ENCODE measurements at regions not wholly inside any gene's neighbourhood (a gene's known extent, or its start where the extent isn't known, plus 50 kb on each side); places are given as distances from the start of the nearest gene placed in this dataset.

DNA sequence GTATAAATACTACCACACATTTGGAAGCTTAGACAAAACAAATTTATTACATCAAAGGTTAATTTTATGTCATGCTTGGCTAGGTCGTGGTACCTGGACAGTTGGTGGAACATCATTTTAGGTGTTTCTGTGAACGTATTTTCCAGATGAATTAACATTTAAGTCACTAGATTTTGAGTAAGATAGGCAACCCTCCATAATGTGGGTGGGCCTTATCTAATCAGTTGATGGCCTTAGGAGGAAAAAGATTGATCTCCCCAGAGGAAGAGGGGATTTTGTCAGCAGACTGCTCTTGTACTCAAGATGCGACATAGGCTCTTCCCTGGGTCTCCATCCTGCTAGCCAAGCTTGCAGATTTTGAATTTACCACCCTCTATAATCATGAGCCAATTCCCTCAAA lies 85.0 kb downstream of the RPRM start:
- no peaks in the 10 kb centered on the region for H3K36me3 ChIP-seq (ENCODE audit: control insufficient read depth, insufficient read depth, low read length)
- H3K4me1 ChIP-seq (ENCODE audit: control insufficient read depth, insufficient read depth, low read length), result no peaks in the 10 kb centered on the region
- no peaks in the 10 kb centered on the region for H3K27me3 ChIP-seq (ENCODE audit: control insufficient read depth, insufficient read depth, low read length)
- no peak for DNase-seq (ENCODE audit: low read depth in 4 of 6, low spot score in 6 of 6)
- H3K27ac ChIP-seq (ENCODE audit: low read depth, low read length), result no peak overlapping the region
- no peak overlapping the region for H3K4me3 ChIP-seq (ENCODE audit: low read depth, low read length)
- WGBS (ENCODE audit: insufficient coverage), result 100% methylated on average over 1 of the region's 3 CpGs
- H3K9me3 ChIP-seq (ENCODE audit: control insufficient read depth, insufficient read depth, low read length), result no peaks in the 10 kb centered on the region

DNA sequence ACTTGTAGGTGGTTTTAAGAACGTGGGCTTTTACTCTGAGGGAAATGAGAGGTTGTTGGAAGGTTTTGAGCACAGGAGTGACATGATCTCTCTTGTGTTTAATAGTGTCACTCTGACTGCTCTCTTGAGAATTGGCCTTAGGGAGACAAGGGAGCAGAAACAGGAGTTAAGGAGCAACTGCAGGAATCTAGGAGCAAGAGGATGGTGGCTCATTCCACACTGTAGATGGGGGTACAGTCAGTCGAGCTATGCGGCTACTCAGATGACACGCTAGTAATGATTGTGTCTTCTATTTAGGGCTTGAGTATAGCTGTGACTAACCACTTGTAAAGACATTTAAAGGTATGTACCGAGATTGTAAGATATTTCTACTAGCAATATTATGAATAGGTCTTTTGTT lies 87.4 kb downstream of the RPRM start:
- Histone ChIP-seq H3K27me3 (ENCODE audit: control insufficient read depth, insufficient read depth, low read length) (no peaks in the 10 kb centered on the region), H3K27ac (ENCODE audit: low read depth, low read length) (no peak overlapping the region), H3K9me3 (ENCODE audit: control insufficient read depth, insufficient read depth, low read length) (no peaks in the 10 kb centered on the region), H3K4me1 (ENCODE audit: control insufficient read depth, insufficient read depth, low read length) (no peaks in the 10 kb centered on the region), H3K36me3 (ENCODE audit: control insufficient read depth, insufficient read depth, low read length) (no peaks in the 10 kb centered on the region), H3K4me3 (ENCODE audit: low read depth, low read length) (no peak overlapping the region)
- no peak for DNase-seq (ENCODE audit: low read depth in 4 of 6, low spot score in 6 of 6)
- WGBS (ENCODE audit: insufficient coverage), result 77% methylated on average over 4 of the region's 5 CpGs

DNA sequence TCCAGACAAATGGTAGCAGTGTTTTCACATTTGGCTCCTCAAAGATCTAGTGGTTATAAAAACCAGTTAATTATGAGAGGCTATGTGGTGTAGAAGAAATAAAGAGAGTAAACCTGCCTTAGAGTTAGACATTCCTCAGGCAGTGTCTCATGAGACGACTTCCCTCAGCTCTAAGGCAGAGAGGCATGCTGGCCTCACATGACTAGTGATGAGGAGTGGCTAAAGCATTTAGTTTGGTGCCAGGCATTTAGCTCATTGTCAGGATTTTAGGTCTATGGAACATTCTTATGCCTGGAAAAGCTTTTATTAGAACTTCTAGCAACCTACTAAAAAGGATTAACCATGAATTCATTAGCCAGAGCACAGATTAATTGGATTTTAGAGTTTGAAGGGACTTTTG lies 90.3 kb downstream of the RPRM start:
- H3K27me3 ChIP-seq (ENCODE audit: control insufficient read depth, insufficient read depth, low read length), result no peaks in the 10 kb centered on the region
- no peak overlapping the region for H3K27ac ChIP-seq (ENCODE audit: low read depth, low read length)
- no peaks in the 10 kb centered on the region for H3K36me3 ChIP-seq (ENCODE audit: control insufficient read depth, insufficient read depth, low read length)
- H3K4me3 ChIP-seq (ENCODE audit: low read depth, low read length), result no peak overlapping the region
- no peaks in the 10 kb centered on the region for H3K4me1 ChIP-seq (ENCODE audit: control insufficient read depth, insufficient read depth, low read length)
- no peak for DNase-seq (ENCODE audit: low read depth in 4 of 6, low spot score in 6 of 6)
- no peaks in the 10 kb centered on the region for H3K9me3 ChIP-seq (ENCODE audit: control insufficient read depth, insufficient read depth, low read length)
- 50% methylated on average over 1 of the region's 1 CpG for WGBS (ENCODE audit: insufficient coverage)

DNA sequence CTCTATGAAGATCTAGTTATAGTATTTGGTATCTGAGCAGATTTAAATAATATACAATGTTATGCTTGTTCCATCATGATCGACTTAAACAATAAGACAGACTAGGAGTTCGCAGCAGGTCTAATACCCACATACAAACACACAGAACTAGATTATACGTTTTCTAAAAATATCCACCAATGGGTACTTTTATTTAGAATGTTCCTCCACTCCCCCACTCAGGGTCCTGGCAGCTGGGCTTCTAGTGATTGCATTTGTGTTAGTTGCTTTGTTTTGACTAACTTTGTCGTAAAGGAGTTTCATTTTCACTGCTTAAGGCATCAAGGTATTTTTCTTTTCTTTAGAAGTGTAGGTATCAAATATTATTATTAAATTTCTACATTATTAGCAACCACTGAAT lies 91.4 kb downstream of the RPRM start:
- Histone ChIP-seq H3K36me3 (ENCODE audit: control insufficient read depth, insufficient read depth, low read length) (no peaks in the 10 kb centered on the region), H3K27me3 (ENCODE audit: control insufficient read depth, insufficient read depth, low read length) (no peaks in the 10 kb centered on the region), H3K4me3 (ENCODE audit: low read depth, low read length) (no peak overlapping the region), H3K27ac (ENCODE audit: low read depth, low read length) (no peak overlapping the region), H3K4me1 (ENCODE audit: control insufficient read depth, insufficient read depth, low read length) (no peaks in the 10 kb centered on the region), H3K9me3 (ENCODE audit: control insufficient read depth, insufficient read depth, low read length) (no peaks in the 10 kb centered on the region)
- WGBS (ENCODE audit: insufficient coverage), result no CpG with 5 or more reads among the region's 4 CpGs
- no peak for DNase-seq (ENCODE audit: low read depth in 4 of 6, low spot score in 6 of 6)

DNA sequence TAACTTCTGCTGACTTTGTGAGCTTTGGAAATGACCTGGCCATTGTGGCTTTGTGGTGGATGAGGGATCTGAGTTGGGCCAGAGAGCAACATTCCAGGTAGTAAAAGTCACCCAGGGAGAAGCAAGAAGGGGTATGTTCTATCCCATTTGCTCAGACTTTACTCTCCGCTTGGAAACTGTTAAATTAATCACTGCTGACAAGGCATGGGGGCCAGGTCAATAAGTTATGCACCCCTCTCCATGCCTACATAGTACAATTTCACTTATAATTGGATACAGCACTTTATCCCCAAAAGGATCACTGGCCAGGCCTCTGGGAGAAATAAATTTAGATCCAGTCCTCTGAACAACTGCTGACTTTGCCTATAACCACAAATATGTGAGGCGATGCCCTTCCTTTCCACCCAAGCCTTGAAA lies 92.1 kb downstream of the RPRM start:
- no peak for DNase-seq (ENCODE audit: low read depth in 4 of 6, low spot score in 6 of 6)
- Histone ChIP-seq H3K4me1 (ENCODE audit: control insufficient read depth, insufficient read depth, low read length) (no peaks in the 10 kb centered on the region), H3K27me3 (ENCODE audit: control insufficient read depth, insufficient read depth, low read length) (no peaks in the 10 kb centered on the region), H3K4me3 (ENCODE audit: low read depth, low read length) (no peak overlapping the region), H3K36me3 (ENCODE audit: control insufficient read depth, insufficient read depth, low read length) (no peaks in the 10 kb centered on the region), H3K9me3 (ENCODE audit: control insufficient read depth, insufficient read depth, low read length) (no peaks in the 10 kb centered on the region), H3K27ac (ENCODE audit: low read depth, low read length) (no peak overlapping the region)
- WGBS (ENCODE audit: insufficient coverage), result 67% methylated on average over 1 of the region's 2 CpGs

DNA sequence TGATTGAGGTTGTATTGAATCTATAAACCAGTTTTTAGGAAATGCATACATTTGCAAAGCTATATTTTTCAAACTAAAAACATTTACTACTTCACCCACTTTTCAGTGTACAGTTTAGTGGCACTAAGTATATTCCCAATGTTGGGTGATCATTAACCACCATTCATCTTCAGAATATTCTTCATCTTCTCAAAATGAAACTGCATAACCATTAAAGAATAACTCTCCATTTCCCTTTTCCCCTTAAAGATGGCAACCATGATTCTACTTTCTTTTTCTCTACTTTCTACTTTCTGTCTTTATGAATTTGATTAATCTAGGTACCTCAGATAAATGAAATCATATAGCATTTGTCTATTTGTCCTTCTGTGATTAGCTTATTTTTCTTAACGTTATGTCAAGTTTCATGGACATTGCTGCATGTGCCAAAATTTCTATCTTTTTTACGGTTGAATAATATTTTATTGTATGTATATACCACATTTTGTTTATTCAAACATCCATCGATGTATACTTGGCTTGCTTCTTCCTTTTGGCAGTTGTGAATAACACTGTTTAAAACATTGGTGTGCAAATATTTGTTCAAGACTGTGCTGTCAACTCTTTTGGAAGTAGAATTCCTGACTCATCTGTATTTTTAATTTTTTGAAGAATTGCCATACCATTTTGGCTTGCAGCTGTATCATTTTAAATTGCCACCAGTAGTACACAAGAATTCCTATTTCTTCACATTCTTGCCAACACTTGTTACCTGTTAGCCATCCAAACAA lies 104.9 kb downstream of the RPRM start:
- WGBS (ENCODE audit: insufficient coverage), result no CpG with 5 or more reads among the region's 3 CpGs
- no peak for DNase-seq (ENCODE audit: low read depth in 4 of 6, low spot score in 6 of 6)
- Histone ChIP-seq H3K36me3 (ENCODE audit: control insufficient read depth, insufficient read depth, low read length) (no peaks in the 10 kb centered on the region), H3K27me3 (ENCODE audit: control insufficient read depth, insufficient read depth, low read length) (no peaks in the 10 kb centered on the region), H3K9me3 (ENCODE audit: control insufficient read depth, insufficient read depth, low read length) (no peaks in the 10 kb centered on the region), H3K4me3 (ENCODE audit: low read depth, low read length) (no peak overlapping the region), H3K4me1 (ENCODE audit: control insufficient read depth, insufficient read depth, low read length) (no peaks in the 10 kb centered on the region), H3K27ac (ENCODE audit: low read depth, low read length) (no peak overlapping the region)

DNA sequence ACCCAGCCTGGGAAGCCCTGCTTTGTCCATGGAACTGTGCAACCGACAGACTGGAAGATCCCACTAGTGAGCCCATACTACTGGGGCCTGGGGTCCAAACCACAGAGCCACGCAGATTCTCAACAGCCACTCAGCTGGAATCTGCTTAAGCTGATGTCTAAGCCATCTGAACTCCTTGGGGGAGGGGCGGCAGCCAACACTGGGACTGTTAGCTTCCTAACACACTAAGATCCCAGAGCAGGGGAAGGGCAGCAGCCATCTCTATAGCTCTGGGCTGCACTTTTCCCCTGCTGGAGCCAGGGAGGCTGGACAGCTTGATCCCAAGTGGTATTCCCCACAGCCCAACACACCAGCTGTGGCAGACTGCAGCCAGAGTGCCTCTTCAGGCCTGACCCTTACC lies 118.3 kb downstream of the RPRM start:
- Histone ChIP-seq H3K9me3 (ENCODE audit: control insufficient read depth, insufficient read depth, low read length) (no peaks in the 10 kb centered on the region), H3K27me3 (ENCODE audit: control insufficient read depth, insufficient read depth, low read length) (no peaks in the 10 kb centered on the region), H3K36me3 (ENCODE audit: control insufficient read depth, insufficient read depth, low read length) (no peaks in the 10 kb centered on the region), H3K27ac (ENCODE audit: low read depth, low read length) (no peak overlapping the region), H3K4me1 (ENCODE audit: control insufficient read depth, insufficient read depth, low read length) (no peaks in the 10 kb centered on the region), H3K4me3 (ENCODE audit: low read depth, low read length) (no peak overlapping the region)
- no peak for DNase-seq (ENCODE audit: low read depth in 4 of 6, low spot score in 6 of 6)
- 91% methylated on average over 3 of the region's 3 CpGs for whole genome bisulfite sequencing (ENCODE audit: insufficient coverage)

DNA sequence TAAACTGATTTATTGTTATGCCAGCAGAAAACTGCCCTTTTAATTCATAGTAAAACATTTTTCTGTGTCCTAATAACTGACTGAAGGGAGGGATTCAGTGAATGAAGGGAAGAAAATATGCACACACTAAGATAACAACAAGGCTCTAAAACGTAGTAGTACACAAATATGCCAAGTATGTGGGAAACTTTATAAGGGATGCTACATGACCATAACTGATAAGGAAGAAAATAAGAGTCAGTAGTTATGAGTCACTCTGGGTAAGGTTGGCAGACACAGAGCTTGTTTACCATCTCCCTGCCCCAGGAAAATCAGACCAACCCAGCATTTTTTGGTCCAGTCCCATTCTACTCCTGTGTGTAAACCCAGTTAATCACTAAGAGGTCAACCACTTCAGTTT lies 124.2 kb downstream of the RPRM start:
- no peaks in the 10 kb centered on the region for H3K27me3 ChIP-seq (ENCODE audit: control insufficient read depth, insufficient read depth, low read length)

DNA sequence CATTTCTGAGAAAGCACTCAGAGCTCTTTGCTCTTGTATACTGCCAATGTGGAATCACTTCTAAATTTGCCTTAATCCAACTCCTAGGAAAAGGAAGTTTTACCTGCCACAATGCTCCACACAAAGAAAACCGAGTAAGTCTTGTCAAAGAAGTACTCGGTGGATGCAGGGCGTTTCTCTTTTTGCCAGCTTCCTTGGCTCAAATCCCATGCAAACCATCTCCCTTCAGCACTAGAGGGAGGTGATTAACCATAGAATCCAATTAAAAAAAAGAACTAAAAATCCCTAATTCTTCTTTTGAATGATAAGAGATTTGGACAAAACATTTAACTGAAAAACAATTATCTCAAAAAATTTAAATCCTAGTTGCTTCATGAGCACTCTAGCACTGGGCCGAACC lies 129.0 kb downstream of the RPRM start:
- Histone ChIP-seq H3K27ac (ENCODE audit: low read depth, low read length) (no peak overlapping the region), H3K4me3 (ENCODE audit: low read depth, low read length) (no peak overlapping the region), H3K4me1 (ENCODE audit: control insufficient read depth, insufficient read depth, low read length) (no peaks in the 10 kb centered on the region), H3K27me3 (ENCODE audit: control insufficient read depth, insufficient read depth, low read length) (no peaks in the 10 kb centered on the region), H3K36me3 (ENCODE audit: control insufficient read depth, insufficient read depth, low read length) (no peaks in the 10 kb centered on the region), H3K9me3 (ENCODE audit: control insufficient read depth, insufficient read depth, low read length) (no peaks in the 10 kb centered on the region)
- no CpG with 5 or more reads among the region's 4 CpGs for WGBS (ENCODE audit: insufficient coverage)
- DNase-seq (ENCODE audit: low read depth in 4 of 6, low spot score in 6 of 6), result peak in 1 of 6 donors; percentile 9

More for the DNA sequence above, 124.2 kb downstream of the RPRM start:
- no peak overlapping the region for H3K4me3 ChIP-seq (ENCODE audit: low read depth, low read length)
- no peaks in the 10 kb centered on the region for H3K36me3 ChIP-seq (ENCODE audit: control insufficient read depth, insufficient read depth, low read length)
- WGBS (ENCODE audit: insufficient coverage), result no CpG with 5 or more reads among the region's 1 CpG
- no peak for DNase-seq (ENCODE audit: low read depth in 4 of 6, low spot score in 6 of 6)
- no peaks in the 10 kb centered on the region for H3K9me3 ChIP-seq (ENCODE audit: control insufficient read depth, insufficient read depth, low read length)
- H3K27ac ChIP-seq (ENCODE audit: low read depth, low read length), result no peak overlapping the region
- H3K4me1 ChIP-seq (ENCODE audit: control insufficient read depth, insufficient read depth, low read length), result no peaks in the 10 kb centered on the region

DNA sequence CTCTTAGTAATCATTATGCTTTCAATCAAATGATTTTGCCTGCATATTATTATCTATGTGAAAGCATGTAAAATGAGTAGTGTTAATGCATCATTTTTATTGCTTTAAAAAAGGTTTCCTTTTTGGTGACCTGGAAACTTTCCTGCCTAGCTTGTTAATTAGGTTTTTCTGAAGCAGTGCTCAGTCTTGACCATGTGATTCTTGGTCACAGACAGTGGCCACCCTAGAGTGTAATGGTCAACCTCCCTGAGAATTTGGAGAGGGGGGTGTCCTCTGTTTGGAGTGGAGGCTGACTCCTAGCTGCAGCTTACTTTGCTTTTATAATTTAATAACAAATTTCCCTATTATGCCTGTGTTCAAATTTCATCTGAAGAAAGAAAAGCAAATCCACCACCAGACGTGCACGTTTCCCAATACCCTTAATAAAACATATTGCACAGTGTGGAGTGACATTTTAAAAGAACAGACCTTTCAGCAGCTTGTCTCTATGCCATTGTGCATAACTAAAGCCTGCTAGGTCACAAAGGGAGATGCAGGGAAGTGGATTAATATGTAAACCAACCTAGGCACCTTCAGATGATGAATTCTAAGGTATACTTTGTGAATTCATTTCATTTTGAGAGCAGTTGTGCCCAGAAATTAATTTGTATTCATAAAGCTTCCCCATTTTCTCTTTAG lies 130.6 kb downstream of the RPRM start:
- no peak overlapping the region for H3K4me3 ChIP-seq (ENCODE audit: low read depth, low read length)
- no CpG with 5 or more reads among the region's 2 CpGs for WGBS (ENCODE audit: insufficient coverage)

More for the DNA sequence above, 130.6 kb downstream of the RPRM start:
- Histone ChIP-seq H3K27me3 (ENCODE audit: control insufficient read depth, insufficient read depth, low read length) (no peaks in the 10 kb centered on the region), H3K4me1 (ENCODE audit: control insufficient read depth, insufficient read depth, low read length) (no peaks in the 10 kb centered on the region), H3K27ac (ENCODE audit: low read depth, low read length) (no peak overlapping the region), H3K9me3 (ENCODE audit: control insufficient read depth, insufficient read depth, low read length) (no peaks in the 10 kb centered on the region), H3K36me3 (ENCODE audit: control insufficient read depth, insufficient read depth, low read length) (no peaks in the 10 kb centered on the region)
- DNase-seq (ENCODE audit: low read depth in 4 of 6, low spot score in 6 of 6), result peak in 2 of 6 donors; percentile 6 to 17
